Esophagus squamous epithelium (tissue), 4 donors: ENCODE measurements at regions not wholly inside any gene's neighbourhood (a gene's known extent, or its start where the extent isn't known, plus 50 kb on each side); places are given as distances from the start of the nearest gene placed in this dataset.

Experiments
- POLR2A ChIP-seq, 4 donors: fragments of 450-650 bp; IDR thresholded peaks; one replicate each; pipeline ENCODE4 v1.6.1; 2017; ENCODE audit warnings: antibody characterized with exemption in 4 of 4, mild to moderate bottlenecking in 4 of 4, moderate library complexity in 3 of 4
- TF ChIP-seq, protein P1 (sequence below), 6 experiments: fragments of 450-650 bp in 4 of 6; fragments of 200-600 bp in 2 of 6; sonication (generic) in 2 of 6; IDR thresholded peaks; one replicate each; pipeline ENCODE4 v1.5.1; 2016 to 2019; ENCODE audit warnings: antibody characterized with exemption in 6 of 6, mild to moderate bottlenecking in 4 of 6, moderate library complexity in 4 of 6

DNA sequence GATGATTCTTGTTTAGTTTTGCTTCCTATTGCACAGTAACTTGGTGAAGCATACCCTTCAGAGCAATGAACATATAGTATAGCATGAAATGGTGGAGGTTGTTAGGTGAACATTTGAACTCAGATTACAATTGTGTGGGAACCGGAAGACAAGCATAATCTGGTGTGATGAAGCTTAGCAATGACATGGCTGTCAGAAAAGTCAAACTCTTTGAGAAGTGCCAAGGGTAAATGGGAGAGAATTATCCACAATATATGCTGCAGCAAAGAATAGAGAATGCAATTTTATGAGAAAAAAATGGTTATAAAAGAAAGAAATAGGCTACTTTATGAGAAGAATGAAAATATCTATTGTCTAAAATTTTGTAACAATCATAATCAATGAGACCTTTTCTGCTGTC is 1536.7 kb downstream of the SI start:
- TF ChIP-seq, protein P1, sequence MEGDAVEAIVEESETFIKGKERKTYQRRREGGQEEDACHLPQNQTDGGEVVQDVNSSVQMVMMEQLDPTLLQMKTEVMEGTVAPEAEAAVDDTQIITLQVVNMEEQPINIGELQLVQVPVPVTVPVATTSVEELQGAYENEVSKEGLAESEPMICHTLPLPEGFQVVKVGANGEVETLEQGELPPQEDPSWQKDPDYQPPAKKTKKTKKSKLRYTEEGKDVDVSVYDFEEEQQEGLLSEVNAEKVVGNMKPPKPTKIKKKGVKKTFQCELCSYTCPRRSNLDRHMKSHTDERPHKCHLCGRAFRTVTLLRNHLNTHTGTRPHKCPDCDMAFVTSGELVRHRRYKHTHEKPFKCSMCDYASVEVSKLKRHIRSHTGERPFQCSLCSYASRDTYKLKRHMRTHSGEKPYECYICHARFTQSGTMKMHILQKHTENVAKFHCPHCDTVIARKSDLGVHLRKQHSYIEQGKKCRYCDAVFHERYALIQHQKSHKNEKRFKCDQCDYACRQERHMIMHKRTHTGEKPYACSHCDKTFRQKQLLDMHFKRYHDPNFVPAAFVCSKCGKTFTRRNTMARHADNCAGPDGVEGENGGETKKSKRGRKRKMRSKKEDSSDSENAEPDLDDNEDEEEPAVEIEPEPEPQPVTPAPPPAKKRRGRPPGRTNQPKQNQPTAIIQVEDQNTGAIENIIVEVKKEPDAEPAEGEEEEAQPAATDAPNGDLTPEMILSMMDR (IDR thresholded peaks at IDR 0.05): no peak
- TF ChIP-seq POLR2A (IDR thresholded peaks at IDR 0.05): no peak
